Activated naive CD8-positive, alpha-beta T cell (primary cell): ENCODE measurements at regions not wholly inside any gene's neighbourhood (a gene's known extent, or its start where the extent isn't known, plus 50 kb on each side); places are given as distances from the start of the nearest gene placed in this dataset.
A peak's percentile ranks its signal among the peaks of the same experiment; 100 is the strongest.

Source experiments
- H3K27ac Mint-ChIP-seq: one replicate; pipeline ENCODE4 v1.8.0; 2021; ENCODE audit warnings: mixed read lengths
- H3K27me3 Mint-ChIP-seq: one replicate; pipeline ENCODE4 v1.8.0; 2021; ENCODE audit warnings: mixed read lengths
- H3K36me3 Mint-ChIP-seq: one replicate; pipeline ENCODE4 v1.8.0; 2021; ENCODE audit warnings: mixed read lengths
- H3K4me1 Mint-ChIP-seq: one replicate; pipeline ENCODE4 v1.8.0; 2021; ENCODE audit warnings: low read depth, mixed read lengths
- H3K4me3 Mint-ChIP-seq: one replicate; pipeline ENCODE4 v1.8.0; 2021; ENCODE audit warnings: mild to moderate bottlenecking, mixed read lengths
- H3K9me3 Mint-ChIP-seq: one replicate; pipeline ENCODE4 v1.8.0; 2021; ENCODE audit warnings: low read depth, mixed read lengths

- Mint-ChIP-seq H3K27me3 (peaks cover 14% of the 10 kb centered on the region), H3K36me3 (peaks cover 5% of the 10 kb centered on the region), H3K27ac (no peak overlapping the region), H3K4me3 (no peak overlapping the region), H3K9me3 (peaks cover 16% of the 10 kb centered on the region), H3K4me1 (no peaks in the 10 kb centered on the region)
Observed at GRCh38 chr6:105469946-105470345, 67.1 kb upstream of the PREP start.

GRCh38 chr6:105468850-105469249 is 66.0 kb upstream of the PREP start:
- Mint-ChIP-seq H3K4me3 (no peak overlapping the region), H3K27me3 (peaks cover 14% of the 10 kb centered on the region), H3K9me3 (peaks cover 18% of the 10 kb centered on the region), H3K27ac (no peak overlapping the region), H3K36me3 (peaks cover 6% of the 10 kb centered on the region), H3K4me1 (no peaks in the 10 kb centered on the region)

- H3K27ac Mint-ChIP-seq: no peak overlapping the region
- no peak overlapping the region for H3K4me3 Mint-ChIP-seq
- H3K27me3 Mint-ChIP-seq: peaks cover 7% of the 10 kb centered on the region
- H3K9me3 Mint-ChIP-seq: peaks cover 10% of the 10 kb centered on the region
- peaks cover 8% of the 10 kb centered on the region for H3K36me3 Mint-ChIP-seq
- H3K4me1 Mint-ChIP-seq: peaks cover 6% of the 10 kb centered on the region
Observed at GRCh38 chr6:105460860-105461259, 58.0 kb upstream of the PREP start.

- Mint-ChIP-seq H3K9me3 (peaks cover 1% of the 10 kb centered on the region), H3K27me3 (peaks cover 3% of the 10 kb centered on the region), H3K4me3 (no peak overlapping the region), H3K36me3 (peaks cover 3% of the 10 kb centered on the region), H3K4me1 (peaks cover 6% of the 10 kb centered on the region), H3K27ac (no peak overlapping the region)
Observed at GRCh38 chr6:105459864-105460263, 57.0 kb upstream of the PREP start.

GRCh38 chr6:105459049-105459448 is 56.2 kb upstream of the PREP start:
- H3K4me1 Mint-ChIP-seq: peaks cover 9% of the 10 kb centered on the region
- H3K36me3 Mint-ChIP-seq: peaks cover 6% of the 10 kb centered on the region
- peak overlapping the region; percentile 17 for H3K4me3 Mint-ChIP-seq
- no peaks in the 10 kb centered on the region for H3K9me3 Mint-ChIP-seq
- peaks cover 3% of the 10 kb centered on the region for H3K27me3 Mint-ChIP-seq
- H3K27ac Mint-ChIP-seq: no peak overlapping the region

GRCh38 chr6:105458551-105458950 is 55.7 kb upstream of the PREP start:
- H3K9me3 Mint-ChIP-seq: no peaks in the 10 kb centered on the region
- H3K4me1 Mint-ChIP-seq: peaks cover 14% of the 10 kb centered on the region
- H3K27ac Mint-ChIP-seq: no peak overlapping the region
- H3K27me3 Mint-ChIP-seq: peaks cover 3% of the 10 kb centered on the region
- peak overlapping the region; percentile 17 for H3K4me3 Mint-ChIP-seq
- peaks cover 6% of the 10 kb centered on the region for H3K36me3 Mint-ChIP-seq

GRCh38 chr6:105458084-105458483 is 55.2 kb upstream of the PREP start:
- Mint-ChIP-seq H3K4me3 (no peak overlapping the region), H3K27me3 (peaks cover 3% of the 10 kb centered on the region), H3K9me3 (no peaks in the 10 kb centered on the region), H3K4me1 (peaks cover 18% of the 10 kb centered on the region), H3K27ac (no peak overlapping the region), H3K36me3 (peaks cover 6% of the 10 kb centered on the region)

GRCh38 chr6:105453968-105454367 is 51.1 kb upstream of the PREP start:
- H3K4me3 Mint-ChIP-seq: peak overlapping the region; percentile 72
- peaks cover 6% of the 10 kb centered on the region for H3K36me3 Mint-ChIP-seq
- peak overlapping the region; percentile 58 for H3K27ac Mint-ChIP-seq
- H3K4me1 Mint-ChIP-seq: peaks cover 28% of the 10 kb centered on the region
- no peaks in the 10 kb centered on the region for H3K9me3 Mint-ChIP-seq
- no peaks in the 10 kb centered on the region for H3K27me3 Mint-ChIP-seq

GRCh38 chr6:105452924-105453756 is 50.3 kb upstream of the PREP start:
- Mint-ChIP-seq H3K27me3 (no peaks in the 10 kb centered on the region), H3K4me3 (peak overlapping the region; percentile 72), H3K9me3 (no peaks in the 10 kb centered on the region), H3K27ac (peak overlapping the region; percentile 90), H3K36me3 (peaks cover 6% of the 10 kb centered on the region), H3K4me1 (peaks cover 24% of the 10 kb centered on the region)
